ENCODE measurements at regions not wholly inside any gene's neighbourhood (a gene's known extent, or its start where the extent isn't known, plus 50 kb on each side); places are given as distances from the start of the nearest gene placed in this dataset.
"Not testable (repeated sequence)": the region's sequence is repeated elsewhere in the genome, so short reads cannot be mapped to it uniquely, and the experiment has no call there.

GRCh38 chr4:78660559-78660958 lies 109.0 kb downstream of the ANXA3 start:
- DNase-seq: no peak

DNA sequence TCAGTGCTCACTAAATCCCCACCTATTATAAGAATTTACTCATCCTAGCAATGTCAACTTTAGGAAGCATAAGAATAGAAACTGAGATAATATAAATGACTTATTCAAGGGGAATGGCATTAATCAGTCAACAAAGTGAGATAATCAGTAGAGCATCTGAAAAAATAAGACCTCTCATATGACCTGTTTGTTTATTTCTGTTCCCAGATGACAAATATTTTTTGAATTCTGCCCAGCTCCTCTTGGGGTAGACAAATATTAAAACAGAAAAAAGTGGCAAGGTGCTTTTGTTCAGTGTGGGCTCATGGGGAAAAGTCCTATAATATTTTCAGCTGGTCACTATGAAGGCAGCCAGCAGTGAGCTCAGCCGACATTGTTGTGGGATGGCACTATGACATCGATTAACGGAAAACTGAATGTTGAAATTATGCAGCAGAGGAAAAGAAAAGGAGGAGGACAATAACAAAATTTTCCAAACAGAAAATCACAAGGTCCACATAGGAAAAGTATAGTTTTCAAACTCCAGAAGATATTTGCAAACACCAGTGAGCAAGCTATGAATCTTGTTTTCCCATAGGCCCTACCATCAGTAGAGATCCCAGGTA lies 109.6 kb downstream of the ANXA3 start:
- DNase-seq: no peak

DNA sequence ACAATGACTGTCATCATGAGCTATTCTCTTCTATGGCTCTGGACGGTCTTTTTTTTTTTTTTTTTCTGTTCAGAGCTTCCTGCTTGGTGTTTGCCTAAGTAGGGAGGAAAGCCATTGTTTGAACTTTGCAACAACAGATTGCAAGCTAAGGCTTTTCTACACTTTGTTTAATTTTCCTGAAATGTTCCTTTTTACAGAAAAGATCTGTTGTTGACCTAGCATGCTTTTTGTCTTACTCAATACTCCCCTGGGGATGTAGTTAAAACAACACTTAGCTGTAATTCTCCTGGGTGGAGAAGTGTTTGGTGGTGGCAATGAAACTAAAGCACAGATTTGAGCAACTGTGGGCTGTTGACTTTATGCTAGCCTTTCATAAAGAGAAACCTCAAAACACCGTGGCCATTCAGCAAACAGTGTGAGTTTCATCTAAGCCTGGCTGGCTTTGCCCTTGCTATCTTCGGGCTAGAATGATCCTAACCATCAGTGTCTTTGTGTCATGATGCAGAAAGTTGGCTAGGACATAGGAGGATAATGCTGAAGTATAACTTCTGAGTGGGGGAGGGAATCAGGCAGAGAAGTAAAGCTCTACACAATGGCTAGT lies 110.5 kb downstream of the ANXA3 start:
- no peak for DNase-seq

- DNase-seq: no peak
Observed at GRCh38 chr4:78662658-78663057, 111.1 kb downstream of the ANXA3 start.

DNA sequence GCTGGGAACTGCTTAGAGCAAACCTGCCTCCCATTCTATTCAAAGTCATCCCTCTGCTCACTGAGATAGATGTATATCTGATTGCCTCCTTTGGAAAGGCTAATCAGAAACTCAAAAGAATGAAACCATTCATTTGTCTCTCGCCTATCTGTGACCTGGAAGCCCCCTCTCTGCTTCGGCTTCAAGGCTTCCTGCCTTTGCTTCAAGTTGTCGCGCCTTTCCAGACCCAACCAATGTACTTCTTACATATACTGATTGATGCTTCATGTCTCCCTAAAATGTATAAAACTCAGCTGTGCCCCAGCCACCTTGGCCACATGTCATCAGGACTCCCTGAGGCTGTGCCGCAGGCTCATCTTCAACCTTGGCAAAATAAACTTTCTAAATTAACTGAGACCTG lies 111.9 kb upstream of the BMP2K start:
- DNase-seq: not testable (repeated sequence)

GRCh38 chr4:78665216-78665770 lies 110.9 kb upstream of the BMP2K start:
- no peak for DNase-seq

DNA sequence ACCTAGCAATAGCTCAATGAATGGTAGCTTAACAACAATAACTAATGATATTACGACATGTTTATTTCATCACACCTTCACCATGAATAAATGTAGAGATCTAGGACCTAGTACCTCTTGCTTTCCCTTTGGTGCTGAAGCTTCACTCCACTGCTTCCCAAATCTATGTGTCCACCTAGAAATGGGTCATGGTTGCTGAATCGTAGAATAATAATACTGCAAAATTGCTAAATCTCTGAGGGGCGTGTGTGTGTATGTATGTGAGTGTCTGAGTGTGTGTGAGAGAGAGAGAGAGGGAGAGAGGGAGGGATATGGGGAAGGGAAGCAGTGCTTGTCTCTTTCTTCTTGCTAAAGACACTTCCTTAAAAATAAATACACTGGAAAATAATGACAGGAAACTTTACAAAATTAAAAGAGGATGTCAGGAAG lies 109.3 kb upstream of the BMP2K start:
- DNase-seq: no peak

GRCh38 chr4:78667325-78667724 lies 108.8 kb upstream of the BMP2K start:
- DNase-seq: no peak

- DNase-seq: no peak
Observed at GRCh38 chr4:78667764-78668163, 108.4 kb upstream of the BMP2K start.

DNA sequence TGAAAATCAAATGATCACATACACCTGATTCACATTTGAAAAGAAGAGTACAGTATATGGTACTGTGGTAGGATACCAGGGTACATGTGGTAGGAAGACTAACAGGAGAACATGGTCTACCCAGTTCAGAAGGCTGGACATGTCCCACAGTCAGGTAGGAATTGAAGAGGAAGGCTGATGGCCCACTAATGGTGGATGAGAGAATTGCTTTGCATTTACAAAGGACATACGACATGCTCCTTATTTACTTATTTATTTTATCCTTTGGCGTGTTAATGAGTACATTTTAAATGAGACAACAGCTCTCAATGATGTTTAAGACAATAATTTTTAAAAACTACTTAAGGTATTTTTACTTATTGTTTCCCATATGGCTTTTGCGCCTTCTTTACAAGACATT lies 106.7 kb upstream of the BMP2K start:
- DNase-seq: no peak

DNA sequence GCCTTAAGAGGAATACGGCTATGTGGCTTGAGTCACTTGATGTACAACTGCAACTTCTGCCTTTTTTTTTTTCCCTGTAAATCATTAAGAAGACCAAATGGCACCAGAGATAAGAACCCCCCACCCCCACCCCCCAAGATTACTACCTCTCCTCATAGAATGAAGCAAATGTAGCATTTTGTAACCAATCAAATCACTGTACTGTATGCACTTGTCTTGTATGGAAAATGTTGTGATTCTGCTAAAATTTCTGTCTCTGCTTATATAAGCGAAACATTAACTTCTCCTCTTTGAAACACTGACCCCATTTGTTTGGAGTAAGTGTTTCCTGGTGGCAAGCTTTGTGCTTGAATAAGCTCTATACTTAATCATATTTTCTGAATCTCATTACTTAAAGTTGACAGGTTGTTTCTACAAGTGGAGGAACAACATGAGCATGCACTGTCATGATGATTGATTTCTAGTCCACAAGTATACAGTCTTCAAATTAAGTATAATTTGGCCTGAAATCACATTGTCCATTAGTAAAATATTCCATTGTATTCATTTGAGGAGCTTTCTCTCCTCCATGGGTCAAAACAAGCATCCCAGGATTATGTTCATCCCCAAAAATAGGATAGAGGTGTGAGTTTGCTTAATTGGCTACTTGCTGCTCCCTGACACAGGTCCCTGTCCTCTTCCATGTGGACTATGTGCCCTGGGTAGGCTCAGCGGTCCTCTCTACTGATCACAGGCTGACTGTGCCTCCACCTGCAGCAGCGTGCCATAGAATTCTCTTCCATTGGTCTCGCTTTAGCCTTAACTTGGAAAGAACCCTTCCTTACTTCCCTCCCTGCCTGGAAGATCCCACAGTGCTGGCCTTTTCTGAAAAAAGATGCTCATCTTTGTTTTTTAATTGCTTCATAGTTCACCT lies 104.0 kb upstream of the BMP2K start:
- DNase-seq: no peak

DNA sequence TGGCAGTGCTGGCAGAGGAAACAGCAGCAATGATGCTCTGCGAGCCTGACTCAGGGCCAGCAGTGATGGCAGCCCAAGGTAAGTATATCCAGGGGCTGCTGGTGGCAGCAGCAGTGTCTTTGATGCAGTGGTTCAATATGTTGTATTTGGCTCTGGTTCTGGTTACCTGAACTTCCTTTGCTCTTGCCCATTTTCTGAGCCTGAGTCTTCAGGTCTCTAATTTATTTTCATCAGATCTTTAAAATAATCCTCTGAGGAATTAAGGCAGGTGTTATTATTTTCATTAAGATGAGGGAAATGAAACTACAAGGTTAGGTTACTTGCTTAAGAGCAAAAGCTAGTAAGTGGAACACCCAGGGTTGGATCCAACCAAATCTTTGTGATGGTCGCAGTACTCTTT lies 102.8 kb upstream of the BMP2K start:
- no peak for DNase-seq

DNA sequence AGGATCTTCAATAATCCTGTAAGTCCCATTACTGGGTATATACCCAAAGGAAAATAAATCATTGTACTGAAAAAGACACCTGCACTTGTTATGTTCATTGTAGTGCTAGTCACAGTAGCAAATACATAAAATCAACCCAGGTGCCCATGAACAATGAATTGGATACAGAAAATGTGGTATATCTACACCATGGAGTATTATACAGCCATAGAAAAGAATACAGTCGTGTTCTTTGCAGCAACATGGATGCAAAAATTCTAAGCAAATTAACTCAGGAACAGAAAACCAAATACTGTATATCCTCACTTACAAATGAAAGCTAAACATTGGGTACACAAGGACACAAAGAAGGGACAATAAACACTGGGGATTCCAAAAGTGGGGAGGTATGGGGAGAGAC lies 100.8 kb upstream of the BMP2K start:
- no peak for DNase-seq

DNA sequence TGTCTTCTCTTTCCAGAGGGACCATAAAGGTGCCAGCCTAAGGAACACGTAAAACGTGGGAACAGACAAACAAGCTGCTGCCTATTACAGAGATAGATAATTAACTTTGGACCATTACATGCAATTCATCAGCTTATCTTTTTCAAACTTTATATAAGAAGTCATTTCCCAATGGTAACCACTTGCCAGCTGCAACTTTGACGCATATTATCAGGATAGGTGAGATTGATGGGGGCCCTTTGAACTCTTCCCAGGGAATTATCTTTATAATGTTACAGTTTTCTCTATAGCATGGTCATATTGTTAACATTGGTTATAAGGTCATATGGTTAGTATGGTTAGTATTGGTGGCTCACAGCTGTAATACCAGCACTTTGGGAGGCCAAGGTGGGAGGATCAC lies 94.1 kb upstream of the BMP2K start:
- no peak for DNase-seq

DNA sequence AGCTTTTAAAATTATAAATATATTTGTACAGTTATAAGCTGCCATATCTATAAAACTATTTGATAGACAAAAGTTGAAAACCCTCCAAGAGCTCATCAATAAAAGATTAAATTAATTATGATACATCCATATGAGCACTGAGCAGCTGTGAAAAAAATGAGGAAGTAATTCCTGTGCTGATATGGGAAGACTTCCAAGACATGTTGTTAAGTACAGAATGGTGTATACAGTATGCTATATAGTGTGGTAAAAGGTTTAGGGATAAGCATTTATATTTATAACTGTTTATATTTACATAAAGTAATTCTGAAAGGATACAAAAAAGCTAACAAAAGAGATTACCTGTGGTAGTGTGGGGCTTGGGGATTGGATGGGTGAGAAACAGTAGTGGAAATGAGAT lies 92.8 kb upstream of the BMP2K start:
- no peak for DNase-seq

DNA sequence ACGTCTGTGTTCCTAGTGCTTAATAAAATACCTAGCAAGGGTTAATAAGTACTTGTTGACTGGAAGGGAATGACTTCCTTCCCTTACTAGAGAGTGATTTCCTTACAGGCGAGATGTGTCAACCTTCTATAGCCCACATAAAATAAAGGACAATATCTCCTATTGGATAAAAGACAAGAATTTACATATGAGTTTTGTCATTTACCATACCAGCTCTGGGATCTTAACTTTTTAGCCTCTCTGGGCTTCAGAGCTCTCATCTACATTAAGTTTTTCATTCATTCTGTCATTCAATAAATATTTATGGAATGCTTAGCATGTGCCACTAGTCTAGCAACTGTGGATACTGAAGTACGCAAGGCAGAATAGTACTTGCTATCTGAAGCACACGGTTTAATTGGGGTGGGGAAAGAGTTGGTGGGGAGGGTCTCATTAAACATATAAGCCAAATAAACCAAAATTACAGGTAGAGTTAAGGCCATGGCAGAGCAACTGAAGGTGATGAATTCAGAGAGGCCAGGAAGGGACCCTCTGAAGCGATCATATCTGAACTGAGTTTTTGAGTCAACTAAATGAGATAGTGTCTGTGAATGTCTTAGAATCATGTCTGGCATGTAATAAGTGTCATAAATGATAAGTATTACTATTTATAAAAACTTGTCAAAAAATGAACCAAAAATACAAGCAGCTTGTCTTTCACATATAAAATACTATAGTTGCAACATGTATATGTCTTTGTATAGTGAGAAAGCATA lies 91.6 kb upstream of the BMP2K start:
- DNase-seq: no peak

DNA sequence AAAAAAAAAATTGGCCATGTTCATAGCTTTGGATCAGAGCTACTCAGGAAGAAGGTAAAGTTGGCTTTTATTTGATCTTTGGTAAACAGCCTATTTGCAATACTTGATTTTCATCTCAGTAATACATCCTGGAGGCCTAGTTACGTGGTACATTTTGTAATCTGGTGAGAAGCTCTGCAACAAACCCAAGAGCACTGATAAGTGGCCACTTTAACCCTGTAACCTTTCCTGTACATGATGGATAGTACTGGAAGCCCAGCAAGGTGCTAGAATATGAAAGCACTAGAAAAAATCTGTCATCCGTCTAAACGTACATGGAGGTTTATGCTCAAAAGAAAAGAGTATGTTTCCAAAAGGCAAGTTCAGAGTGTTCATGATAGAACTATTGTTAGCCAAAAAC lies 88.3 kb upstream of the BMP2K start:
- no peak for DNase-seq

DNA sequence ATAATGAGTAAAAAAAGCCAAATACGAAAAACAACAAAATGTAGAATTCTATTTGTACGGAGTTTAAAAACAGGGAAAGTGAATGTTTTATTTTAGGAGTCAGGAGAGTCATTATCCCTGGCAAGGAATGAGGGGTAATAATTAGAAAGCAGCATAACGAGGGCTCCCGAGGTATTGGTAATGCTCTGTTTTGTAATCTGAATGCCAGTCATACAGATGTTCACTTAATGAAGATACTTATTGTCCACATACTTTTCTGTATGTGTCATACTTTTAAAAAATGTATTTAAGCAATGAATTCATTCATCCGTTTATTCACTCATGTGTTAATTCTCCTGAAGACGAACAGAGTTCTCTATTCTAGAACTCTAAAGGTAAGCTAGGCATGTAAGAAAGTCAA lies 87.8 kb upstream of the BMP2K start:
- DNase-seq: no peak

GRCh38 chr4:78689261-78689660 lies 86.9 kb upstream of the BMP2K start:
- no peak for DNase-seq

- DNase-seq: no peak
Observed at GRCh38 chr4:78689700-78690323, 86.3 kb upstream of the BMP2K start.

DNA sequence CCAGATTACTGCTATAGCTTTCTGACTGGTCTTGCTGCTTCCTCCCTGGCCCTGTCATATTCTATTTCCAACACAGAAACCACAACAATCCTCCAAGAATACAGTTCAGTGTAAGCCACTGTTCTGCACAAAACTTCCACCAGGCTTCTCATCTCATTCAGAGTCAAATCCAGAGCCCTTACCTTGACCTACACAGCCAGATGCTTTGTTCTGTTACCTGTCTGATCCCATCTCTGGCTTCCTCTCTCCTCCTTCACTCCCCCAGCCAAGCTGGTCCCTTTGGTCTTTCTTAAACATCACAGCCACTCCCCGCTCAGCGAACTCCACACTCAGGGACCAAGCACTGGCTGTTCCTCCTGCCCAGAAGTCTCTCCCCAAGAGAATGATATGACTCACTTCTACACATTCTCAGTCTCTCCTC lies 84.8 kb upstream of the BMP2K start:
- no peak for DNase-seq

- no peak for DNase-seq
Observed at GRCh38 chr4:78691971-78692821, 84.0 kb upstream of the BMP2K start.

Measured in activated effector memory CD4-positive, alpha-beta T cell treated with anti-CD3 and anti-CD28 coated beads, Interleukin-2, amount 50 U/mL, for 16 hours (primary cell).